GM21825 (cell line): ENCODE measurements at regions not wholly inside any gene's neighbourhood (a gene's known extent, or its start where the extent isn't known, plus 50 kb on each side); places are given as distances from the start of the nearest gene placed in this dataset.
"Not testable (repeated sequence)": the region's sequence is repeated elsewhere in the genome, so short reads cannot be mapped to it uniquely, and the experiment has no call there.

ENCODE experiments used
- ATAC-seq: cut with Tn5 transposase; IDR thresholded peaks from one replicate; pipeline ENCODE4 v1.9.1; 2021; ENCODE audit warnings: mild to moderate bottlenecking, moderate library complexity; ENCODE audit not compliant: unreplicated experiment

DNA sequence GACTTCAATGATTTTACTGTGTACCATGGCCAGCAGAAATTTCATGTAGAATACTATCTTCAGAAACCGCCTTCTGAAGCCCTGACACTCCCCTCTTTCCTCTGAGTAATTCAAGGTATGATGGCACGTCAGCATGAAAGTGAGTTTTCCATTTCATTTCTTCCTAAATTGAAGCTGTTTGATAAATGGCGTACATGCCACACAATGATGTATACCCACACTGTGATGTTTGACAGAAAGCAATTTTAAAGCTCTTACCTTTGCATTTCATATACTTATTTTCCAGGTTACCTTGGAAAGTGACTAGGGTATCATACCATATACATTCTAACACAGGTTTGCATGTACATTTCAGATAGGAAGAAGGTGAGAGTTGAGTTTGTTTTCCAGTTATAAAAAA is 147.9 kb upstream of the LRRC3B start:
- no peak for ATAC-seq

DNA sequence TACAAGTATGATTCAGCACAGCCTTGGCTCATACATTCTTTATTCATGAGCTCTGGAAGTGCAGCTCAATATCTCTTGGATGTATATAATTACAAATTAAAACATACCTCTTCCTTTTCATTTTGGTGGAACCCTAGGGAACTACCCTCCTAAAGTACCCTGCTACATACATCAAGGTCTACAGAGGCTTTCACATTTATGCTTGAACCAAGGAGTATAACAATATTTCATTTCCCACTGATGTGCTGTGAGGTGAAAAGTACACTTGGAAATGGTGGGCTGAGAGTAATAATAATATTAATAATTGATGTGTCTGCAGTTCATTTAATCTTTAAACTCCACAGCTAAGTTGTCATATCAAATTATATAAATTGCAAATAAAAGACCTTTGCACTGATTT is 142.2 kb upstream of the LRRC3B start:
- ATAC-seq = no peak

GRCh38 chr3:26484140-26484539 is 138.4 kb upstream of the LRRC3B start:
- ATAC-seq = no peak

DNA sequence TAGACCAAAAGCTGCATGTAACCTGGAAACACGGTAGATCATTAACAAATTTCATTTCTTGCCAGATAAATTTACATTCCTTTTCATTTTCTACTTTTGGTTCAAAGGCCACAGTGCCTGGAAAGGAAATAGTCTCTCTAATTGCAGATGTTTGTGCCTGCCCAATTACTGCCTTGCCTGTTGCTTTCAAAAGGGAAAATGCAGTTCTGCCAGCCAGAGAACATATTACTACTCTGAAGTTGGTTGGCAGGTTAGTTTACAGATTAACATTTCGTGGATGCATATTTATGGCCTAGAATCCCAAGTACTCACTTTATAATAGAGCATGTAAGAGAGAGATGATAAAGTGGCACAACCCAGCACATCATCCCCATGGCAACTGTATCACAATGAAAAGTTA is 124.3 kb upstream of the LRRC3B start:
- ATAC-seq = no peak

GRCh38 chr3:26505399-26505798 is 117.2 kb upstream of the LRRC3B start:
- no peak for ATAC-seq

DNA sequence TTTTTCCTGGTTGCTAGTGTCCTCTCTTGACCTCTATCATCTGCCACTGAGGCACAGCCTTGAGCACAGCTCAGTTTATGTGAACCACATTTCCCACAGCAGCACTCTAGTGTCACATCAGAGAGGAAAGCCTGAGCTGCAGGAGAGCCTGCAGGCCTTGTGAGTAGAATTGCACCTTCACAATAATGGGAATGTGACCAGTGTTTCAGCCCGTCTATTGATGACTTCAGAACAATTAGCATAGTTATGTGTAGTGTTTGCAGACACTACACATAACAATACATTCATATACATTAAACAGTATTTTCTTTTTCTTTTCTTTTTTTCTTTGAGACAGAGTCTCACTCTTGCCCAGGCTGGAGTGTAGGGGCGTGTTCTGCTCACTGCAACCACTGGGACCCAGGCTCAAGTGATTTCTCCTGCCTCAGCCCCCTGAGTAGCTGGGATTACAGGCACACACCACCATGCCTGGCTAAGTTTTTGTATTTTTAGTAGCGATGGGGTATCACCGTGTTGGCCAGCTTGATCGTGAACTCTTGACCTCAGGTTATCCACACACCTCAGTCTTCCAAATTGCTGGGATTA is 108.0 kb upstream of the LRRC3B start:
- ATAC-seq = not testable (repeated sequence)

DNA sequence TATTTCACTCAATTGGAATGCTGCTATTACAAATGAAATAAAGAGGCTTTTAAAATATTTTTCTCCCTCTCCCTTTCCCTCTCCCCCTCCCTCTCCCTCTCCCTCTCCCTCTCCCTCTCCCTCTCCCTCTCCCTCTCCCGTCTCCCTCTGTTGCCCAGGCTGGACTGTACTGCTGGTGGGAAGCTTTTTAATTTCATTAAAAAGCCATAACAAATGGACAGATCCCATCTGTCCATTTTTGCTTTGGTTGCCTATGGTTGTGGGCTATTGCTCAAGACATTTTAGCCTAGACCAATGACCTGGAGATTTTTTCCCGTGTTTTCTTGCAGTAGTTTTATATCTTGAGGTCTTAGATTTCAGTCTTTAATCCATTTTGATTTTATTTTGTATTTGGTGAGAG is 107.2 kb upstream of the LRRC3B start:
- no peak for ATAC-seq

GRCh38 chr3:26521261-26521660 is 101.3 kb upstream of the LRRC3B start:
- ATAC-seq = no peak

DNA sequence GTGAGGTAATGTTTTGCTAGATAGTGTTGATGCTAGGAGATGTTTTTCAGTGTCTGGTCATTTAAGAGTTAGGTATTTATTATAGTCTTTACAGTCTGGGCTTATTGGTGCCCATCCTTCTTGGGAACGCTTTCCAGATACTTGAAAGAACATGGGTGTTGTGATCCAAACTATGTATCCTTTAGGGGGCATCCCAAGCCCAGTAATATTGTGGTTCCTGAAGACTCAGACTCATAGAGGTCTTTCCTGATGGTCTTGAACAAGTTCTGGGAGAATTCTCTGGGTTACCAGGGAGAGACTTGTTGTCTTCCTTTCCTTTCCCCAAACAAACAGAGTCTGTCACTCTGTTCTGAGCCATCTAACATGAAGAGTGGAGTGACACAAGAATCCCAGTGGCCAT is 99.7 kb upstream of the LRRC3B start:
- ATAC-seq = no peak

- ATAC-seq = no peak
These were observed 97.6 kb upstream of the LRRC3B start for GRCh38 chr3:26525013-26525412.

GRCh38 chr3:26535151-26535550 is 87.4 kb upstream of the LRRC3B start:
- ATAC-seq = no peak

DNA sequence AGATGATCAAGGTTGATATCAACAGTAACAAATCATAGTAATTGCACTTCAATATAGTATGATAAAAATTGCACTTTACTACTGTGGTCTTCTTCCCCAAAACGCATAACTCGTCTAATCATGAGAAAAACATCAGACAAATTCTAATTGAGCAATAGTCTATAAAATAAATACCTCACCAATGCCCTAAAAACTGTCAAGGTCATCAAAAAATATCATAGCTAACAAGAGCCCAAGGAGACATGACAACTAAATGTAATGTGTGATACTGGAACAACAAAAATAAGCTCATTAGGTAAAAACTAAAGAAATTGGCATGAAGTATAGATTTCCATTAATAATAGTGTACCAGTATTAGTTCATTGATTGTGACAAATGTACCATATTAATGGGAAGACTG is 85.6 kb upstream of the LRRC3B start:
- no peak for ATAC-seq

- ATAC-seq = no peak
These were observed 72.2 kb upstream of the LRRC3B start for GRCh38 chr3:26550413-26550812.

- ATAC-seq = no peak
These were observed 65.9 kb upstream of the LRRC3B start for GRCh38 chr3:26556637-26557036.

DNA sequence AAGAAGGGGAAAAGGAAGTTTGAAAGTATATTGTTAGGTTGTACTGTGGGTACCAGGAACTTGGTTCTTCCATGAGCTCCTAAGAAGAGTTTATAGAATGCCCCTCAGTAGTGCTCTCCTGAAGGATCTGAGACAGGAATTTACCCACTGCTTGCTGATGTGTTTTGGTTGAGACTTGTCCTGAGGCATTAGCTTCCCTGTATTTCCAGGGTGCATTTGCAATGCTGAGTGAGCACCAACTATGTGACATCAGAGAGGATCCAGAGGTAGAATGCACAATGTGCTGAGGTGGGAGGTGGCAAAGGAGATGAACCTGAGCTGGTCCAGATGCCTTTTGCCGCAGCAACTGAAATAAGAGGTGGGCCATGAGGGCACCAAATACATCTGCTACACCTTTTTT is 64.3 kb upstream of the LRRC3B start:
- ATAC-seq = no peak

GRCh38 chr3:26559227-26559626 is 63.3 kb upstream of the LRRC3B start:
- no peak for ATAC-seq

DNA sequence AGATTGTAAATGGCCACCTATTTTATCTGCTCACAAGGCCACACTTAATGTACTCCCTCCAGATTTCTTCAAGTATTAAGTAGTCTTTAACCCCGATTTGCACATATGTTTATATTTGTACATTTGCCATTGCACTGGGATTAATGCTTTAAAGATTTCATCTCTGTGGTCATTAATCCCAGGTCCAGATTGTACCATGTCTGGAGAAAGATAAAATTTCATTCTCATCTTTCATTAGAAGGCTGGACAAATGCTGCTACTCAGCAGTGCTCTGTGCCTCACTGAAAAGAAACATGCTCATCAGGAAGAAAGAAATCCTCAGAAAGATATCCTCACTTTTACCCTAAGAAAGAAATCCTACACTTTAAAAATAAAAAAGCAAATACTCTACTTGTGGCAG is 62.5 kb upstream of the LRRC3B start:
- ATAC-seq = no peak

- no peak for ATAC-seq
These were observed 60.4 kb upstream of the LRRC3B start for GRCh38 chr3:26562021-26562768.
